ENCODE measurements at regions not wholly inside any gene's neighbourhood (a gene's known extent, or its start where the extent isn't known, plus 50 kb on each side); places are given as distances from the start of the nearest gene placed in this dataset.
"Not testable (repeated sequence)": the region's sequence is repeated elsewhere in the genome, so short reads cannot be mapped to it uniquely, and the experiment has no call there.

GRCh38 chr17:15860774-15861173 lies 84.2 kb upstream of the ADORA2B start:
- DNase-seq (ENCODE audit: low read depth in 3 of 3): not testable (repeated sequence)

GRCh38 chr17:15864061-15864460 lies 80.9 kb upstream of the ADORA2B start:
- not testable (repeated sequence) for DNase-seq (ENCODE audit: low read depth in 3 of 3)

- DNase-seq (ENCODE audit: low read depth in 3 of 3): not testable (repeated sequence)
Measured at GRCh38 chr17:15864472-15864871, 80.5 kb upstream of the ADORA2B start.

GRCh38 chr17:15866015-15866414 lies 78.9 kb upstream of the ADORA2B start:
- DNase-seq (ENCODE audit: low read depth in 3 of 3): not testable (repeated sequence)

GRCh38 chr17:15867331-15867730 lies 77.6 kb upstream of the ADORA2B start:
- DNase-seq (ENCODE audit: low read depth in 3 of 3): not testable (repeated sequence)

GRCh38 chr17:15869868-15870267 lies 75.1 kb upstream of the ADORA2B start:
- DNase-seq (ENCODE audit: low read depth in 3 of 3): not testable (repeated sequence)

- not testable (repeated sequence) for DNase-seq (ENCODE audit: low read depth in 3 of 3)
Measured at GRCh38 chr17:15872677-15873076, 72.3 kb upstream of the ADORA2B start.

GRCh38 chr17:15877882-15878500 lies 66.9 kb upstream of the ADORA2B start:
- DNase-seq (ENCODE audit: low read depth in 3 of 3): not testable (repeated sequence)

GRCh38 chr17:15882058-15882720 lies 62.7 kb upstream of the ADORA2B start:
- DNase-seq (ENCODE audit: low read depth in 3 of 3): no peak

GRCh38 chr17:15882777-15883176 lies 62.2 kb upstream of the ADORA2B start:
- no peak for DNase-seq (ENCODE audit: low read depth in 3 of 3)

GRCh38 chr17:15883617-15884111 lies 61.3 kb upstream of the ADORA2B start:
- no peak for DNase-seq (ENCODE audit: low read depth in 3 of 3)

- no peak for DNase-seq (ENCODE audit: low read depth in 3 of 3)
Measured at GRCh38 chr17:15884731-15885130, 60.2 kb upstream of the ADORA2B start.

- no peak for DNase-seq (ENCODE audit: low read depth in 3 of 3)
Measured at GRCh38 chr17:15885770-15886169, 59.2 kb upstream of the ADORA2B start.

- DNase-seq (ENCODE audit: low read depth in 3 of 3): no peak
Measured at GRCh38 chr17:15886221-15886620, 58.7 kb upstream of the ADORA2B start.

- no peak for DNase-seq (ENCODE audit: low read depth in 3 of 3)
Measured at GRCh38 chr17:15886804-15887203, 58.1 kb upstream of the ADORA2B start.

- DNase-seq (ENCODE audit: low read depth in 3 of 3): no peak
Measured at GRCh38 chr17:15888436-15888835, 56.5 kb upstream of the ADORA2B start.

GRCh38 chr17:15890279-15890892 lies 54.5 kb upstream of the ADORA2B start:
- no peak for DNase-seq (ENCODE audit: low read depth in 3 of 3)

GRCh38 chr17:15891318-15891717 lies 53.6 kb upstream of the ADORA2B start:
- DNase-seq (ENCODE audit: low read depth in 3 of 3): no peak

- DNase-seq (ENCODE audit: low read depth in 3 of 3): no peak
Measured at GRCh38 chr17:15892244-15892643, 52.7 kb upstream of the ADORA2B start.

GRCh38 chr17:15892731-15893657 lies 51.9 kb upstream of the ADORA2B start:
- DNase-seq (ENCODE audit: low read depth in 3 of 3): no peak

GRCh38 chr17:15893658-15894024 lies 51.3 kb upstream of the ADORA2B start:
- DNase-seq (ENCODE audit: low read depth in 3 of 3): no peak

- no peak for DNase-seq (ENCODE audit: low read depth in 3 of 3)
Measured at GRCh38 chr17:15894258-15894657, 50.7 kb upstream of the ADORA2B start.

Measured in stimulated activated CD4-positive, alpha-beta T cell treated with anti-CD3 and anti-CD28 coated beads, TNF-alpha, amount 100 ng/mL, for 4 hours (primary cell).